Umbilical cord (tissue), 1 donor: ENCODE measurements at regions not wholly inside any gene's neighbourhood (a gene's known extent, or its start where the extent isn't known, plus 50 kb on each side); places are given as distances from the start of the nearest gene placed in this dataset.
"Not testable (repeated sequence)": the region's sequence is repeated elsewhere in the genome, so short reads cannot be mapped to it uniquely, and the experiment has no call there.

Experiments
- DNase-seq: peaks from one replicate; pipeline ENCODE4 v3.0.0-alpha.2; 2015; ENCODE audit warnings: low spot score

GRCh38 chr4:83780053-83780733 is 244.3 kb downstream of the GPAT3 start:
- no peak for DNase-seq

GRCh38 chr4:83779103-83780052 is 243.5 kb downstream of the GPAT3 start:
- DNase-seq = no peak

GRCh38 chr4:83772685-83773084 is 236.8 kb downstream of the GPAT3 start:
- no peak for DNase-seq

- peak; percentile 13 for DNase-seq
Measured at GRCh38 chr4:83771113-83771705, 235.3 kb downstream of the GPAT3 start.

- DNase-seq = no peak
Measured at GRCh38 chr4:83768146-83768545, 232.2 kb downstream of the GPAT3 start.

GRCh38 chr4:83767067-83767466 is 231.2 kb downstream of the GPAT3 start:
- no peak for DNase-seq

- no peak for DNase-seq
Measured at GRCh38 chr4:83759611-83760010, 223.7 kb downstream of the GPAT3 start.

GRCh38 chr4:83758285-83758684 is 222.4 kb downstream of the GPAT3 start:
- no peak for DNase-seq

- no peak for DNase-seq
Measured at GRCh38 chr4:83757121-83757621, 221.3 kb downstream of the GPAT3 start.

GRCh38 chr4:83753260-83753659 is 217.4 kb downstream of the GPAT3 start:
- no peak for DNase-seq

- no peak for DNase-seq
Measured at GRCh38 chr4:83751336-83751949, 215.5 kb downstream of the GPAT3 start.

- DNase-seq = no peak
Measured at GRCh38 chr4:83748711-83749110, 212.8 kb downstream of the GPAT3 start.

- DNase-seq = no peak
Measured at GRCh38 chr4:83738895-83739294, 203.0 kb downstream of the GPAT3 start.

GRCh38 chr4:83734576-83734975 is 198.7 kb downstream of the GPAT3 start:
- DNase-seq = no peak

- no peak for DNase-seq
Measured at GRCh38 chr4:83732114-83732635, 196.3 kb downstream of the GPAT3 start.

GRCh38 chr4:83731609-83732008 is 195.7 kb downstream of the GPAT3 start:
- DNase-seq = no peak

- not testable (repeated sequence) for DNase-seq
Measured at GRCh38 chr4:83730958-83731357, 195.1 kb downstream of the GPAT3 start.

- no peak for DNase-seq
Measured at GRCh38 chr4:83728191-83728590, 192.3 kb downstream of the GPAT3 start.

GRCh38 chr4:83725336-83726085 is 189.6 kb downstream of the GPAT3 start:
- DNase-seq = no peak

GRCh38 chr4:83724485-83725335 is 188.8 kb downstream of the GPAT3 start:
- DNase-seq = no peak
